Uterus (tissue), 3 donors: ENCODE measurements at regions not wholly inside any gene's neighbourhood (a gene's known extent, or its start where the extent isn't known, plus 50 kb on each side); places are given as distances from the start of the nearest gene placed in this dataset.

Source experiments
- DNase-seq, 2 donors: peaks; one replicate each; pipeline ENCODE4 v3.0.0-alpha.2; 2019 to 2020
- H3K27ac ChIP-seq, 2 donors: fragments of 200-600 bp; sonication (generic); 1 replicate in 1 of 2; 2 replicates in 1 of 2; pipeline ENCODE4 v1.5.1; 2016 to 2018
- H3K27me3 ChIP-seq, 2 donors: fragments of 200-600 bp; sonication (generic); one replicate each; pipeline ENCODE4 v1.5.1; 2018 to 2019; ENCODE audit warnings: control low read depth in 1 of 2
- H3K36me3 ChIP-seq, 2 donors: fragments of 200-600 bp; sonication (generic); one replicate each; pipeline ENCODE4 v1.5.1; 2019; ENCODE audit warnings: control low read depth in 1 of 2
- H3K4me1 ChIP-seq, 2 donors: fragments of 200-600 bp; sonication (generic); one replicate each; pipeline ENCODE4 v1.5.1; 2018 to 2019; ENCODE audit warnings: control low read depth in 1 of 2
- H3K4me3 ChIP-seq, 2 donors: fragments of 200-600 bp; sonication (generic); 1 replicate in 1 of 2; 2 replicates in 1 of 2; pipeline ENCODE4 v1.5.1; 2018 to 2019; ENCODE audit warnings: mild to moderate bottlenecking in 1 of 2
- H3K9me3 ChIP-seq, 2 donors: fragments of 200-600 bp; sonication (generic); one replicate each; pipeline ENCODE4 v1.5.1; 2019; ENCODE audit warnings: control low read depth in 1 of 2
- POLR2A ChIP-seq, 2 donors: fragments of 450-650 bp; IDR thresholded peaks; one replicate each; pipeline ENCODE4 v1.6.1; 2016; ENCODE audit warnings: antibody characterized with exemption in 2 of 2, mild to moderate bottlenecking in 1 of 2, moderate library complexity in 1 of 2
- intact Hi-C: fragments of 100-400 bp; cut with DNase I; formaldehyde crosslinking; loops from one replicate; pipeline ENCODE4 v1.15.1; 2023; ENCODE audit warnings: low total_unique reads
- TF ChIP-seq, protein P1 (sequence below), 4 experiments: fragments of 200-600 bp in 2 of 4; fragments of 450-650 bp in 2 of 4; sonication (generic) in 2 of 4; IDR thresholded peaks; one replicate each; pipeline ENCODE4 v1.5.1; 2016 to 2019; ENCODE audit warnings: antibody characterized with exemption in 4 of 4, mild to moderate bottlenecking in 2 of 4, moderate library complexity in 1 of 4
- donor health status: DM: yes; HTN: yes; CAD: no.

DNA sequence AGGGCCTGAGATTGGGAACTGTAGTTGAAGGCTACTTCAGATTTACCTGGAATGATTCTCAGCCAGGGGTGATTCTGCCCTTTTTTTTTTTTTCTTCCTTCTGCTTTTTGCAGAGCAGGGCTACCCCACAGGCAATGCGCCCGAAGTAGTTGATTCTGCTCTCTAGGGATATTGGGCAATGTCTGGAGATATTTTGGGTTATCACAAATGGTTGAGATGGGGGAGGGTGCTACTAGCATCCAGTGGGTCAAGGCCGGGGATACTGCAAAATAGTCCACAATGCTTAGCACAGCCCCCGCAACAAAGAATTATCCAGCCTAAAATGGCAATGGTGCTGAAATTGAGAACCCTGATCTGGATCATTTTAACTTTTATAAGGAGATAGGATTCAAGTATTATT lies 71.2 kb upstream of the ZMYND8 start:
- no peak overlapping the region for H3K27ac ChIP-seq
- intact Hi-C loops, result no loop called here
- TF ChIP-seq, protein P1, sequence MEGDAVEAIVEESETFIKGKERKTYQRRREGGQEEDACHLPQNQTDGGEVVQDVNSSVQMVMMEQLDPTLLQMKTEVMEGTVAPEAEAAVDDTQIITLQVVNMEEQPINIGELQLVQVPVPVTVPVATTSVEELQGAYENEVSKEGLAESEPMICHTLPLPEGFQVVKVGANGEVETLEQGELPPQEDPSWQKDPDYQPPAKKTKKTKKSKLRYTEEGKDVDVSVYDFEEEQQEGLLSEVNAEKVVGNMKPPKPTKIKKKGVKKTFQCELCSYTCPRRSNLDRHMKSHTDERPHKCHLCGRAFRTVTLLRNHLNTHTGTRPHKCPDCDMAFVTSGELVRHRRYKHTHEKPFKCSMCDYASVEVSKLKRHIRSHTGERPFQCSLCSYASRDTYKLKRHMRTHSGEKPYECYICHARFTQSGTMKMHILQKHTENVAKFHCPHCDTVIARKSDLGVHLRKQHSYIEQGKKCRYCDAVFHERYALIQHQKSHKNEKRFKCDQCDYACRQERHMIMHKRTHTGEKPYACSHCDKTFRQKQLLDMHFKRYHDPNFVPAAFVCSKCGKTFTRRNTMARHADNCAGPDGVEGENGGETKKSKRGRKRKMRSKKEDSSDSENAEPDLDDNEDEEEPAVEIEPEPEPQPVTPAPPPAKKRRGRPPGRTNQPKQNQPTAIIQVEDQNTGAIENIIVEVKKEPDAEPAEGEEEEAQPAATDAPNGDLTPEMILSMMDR (IDR thresholded peaks at IDR 0.05), result no peak
- no peak for TF ChIP-seq POLR2A (IDR thresholded peaks at IDR 0.05)
- no peak for DNase-seq
- no peaks in the 10 kb centered on the region for H3K9me3 ChIP-seq
- no peak overlapping the region for H3K4me3 ChIP-seq
- no peaks in the 10 kb centered on the region for H3K4me1 ChIP-seq
- H3K36me3 ChIP-seq, result no peaks in the 10 kb centered on the region
- no peaks in the 10 kb centered on the region for H3K27me3 ChIP-seq

DNA sequence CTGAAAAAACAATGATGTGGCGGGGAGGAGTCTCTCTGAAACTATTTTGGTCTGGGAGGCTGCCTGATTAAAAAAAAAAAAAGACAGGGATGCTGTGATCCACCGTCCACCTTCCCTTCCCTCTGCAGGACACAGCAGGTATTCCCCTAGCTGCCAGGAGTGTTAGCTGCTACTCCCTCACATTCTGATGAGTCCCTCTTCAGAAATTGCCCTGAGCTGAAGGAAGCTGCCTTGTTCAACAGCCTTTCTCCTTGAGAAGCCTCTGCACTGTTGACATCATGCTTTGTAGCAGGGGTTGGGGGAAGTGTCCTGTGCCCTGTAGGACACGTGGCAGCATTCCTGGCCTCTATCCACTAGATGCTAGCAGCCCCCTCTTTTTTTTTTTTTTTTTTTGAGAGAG lies 71.7 kb upstream of the ZMYND8 start:
- Histone ChIP-seq H3K4me1 (no peaks in the 10 kb centered on the region), H3K9me3 (no peaks in the 10 kb centered on the region), H3K36me3 (no peaks in the 10 kb centered on the region), H3K27me3 (no peaks in the 10 kb centered on the region), H3K4me3 (no peak overlapping the region), H3K27ac (no peak overlapping the region)
- intact Hi-C loops, result no loop called here
- no peak for DNase-seq
- no peak for TF ChIP-seq POLR2A (IDR thresholded peaks at IDR 0.05)
- TF ChIP-seq, protein P1 (IDR thresholded peaks at IDR 0.05), result no peak

DNA sequence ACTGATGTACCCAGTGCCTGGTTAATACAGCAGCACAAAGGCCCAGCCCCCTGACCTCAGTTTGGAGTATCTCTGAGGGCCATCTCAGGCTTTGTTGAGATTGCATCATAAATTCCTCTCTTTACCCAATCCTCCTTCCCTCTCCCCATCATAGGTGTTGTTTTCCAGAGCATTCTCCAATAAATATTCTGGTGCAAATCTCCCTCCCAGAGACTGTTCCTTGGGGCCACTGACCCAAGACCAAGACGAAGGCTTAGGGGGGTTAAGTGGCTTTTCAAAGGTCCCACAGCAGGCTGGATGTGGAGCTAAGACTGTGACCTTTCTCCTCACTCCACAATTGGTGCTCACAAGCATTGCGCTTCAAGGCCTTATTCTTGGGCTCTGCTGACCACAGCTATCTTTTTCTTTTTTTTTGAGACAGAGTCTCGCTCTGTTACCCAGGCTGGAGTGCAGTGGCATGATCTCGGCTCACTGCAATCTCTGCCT lies 72.4 kb upstream of the ZMYND8 start:
- Histone ChIP-seq H3K36me3 (no peaks in the 10 kb centered on the region), H3K27me3 (no peaks in the 10 kb centered on the region), H3K9me3 (no peaks in the 10 kb centered on the region), H3K4me3 (no peak overlapping the region), H3K27ac (no peak overlapping the region), H3K4me1 (no peaks in the 10 kb centered on the region)
- TF ChIP-seq, protein P1 (IDR thresholded peaks at IDR 0.05), result no peak
- no peak for TF ChIP-seq POLR2A (IDR thresholded peaks at IDR 0.05)
- no peak for DNase-seq
- intact Hi-C loops, result no loop called here

DNA sequence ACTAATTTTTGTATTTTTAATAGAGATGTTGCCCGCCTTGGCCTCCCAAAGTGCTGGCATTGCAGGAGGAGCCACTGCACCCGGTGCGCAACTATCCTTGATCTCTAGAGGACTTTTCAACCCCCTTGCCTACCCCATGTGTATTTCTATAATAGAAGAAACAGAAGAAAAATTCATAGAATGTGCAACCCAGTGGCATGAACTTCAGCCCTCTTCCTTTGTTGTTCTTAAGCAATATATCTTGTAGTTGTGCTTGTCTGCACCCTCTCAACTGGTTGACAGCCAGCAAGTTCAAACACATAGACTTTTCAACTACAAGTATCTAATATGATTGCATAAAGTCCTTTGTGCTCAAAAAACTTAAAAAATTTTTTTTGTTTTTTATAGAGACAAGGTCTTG lies 72.3 kb upstream of the NCOA3 start:
- no peaks in the 10 kb centered on the region for H3K36me3 ChIP-seq
- H3K4me1 ChIP-seq, result no peaks in the 10 kb centered on the region
- no peak for DNase-seq
- intact Hi-C loops, result no loop called here
- H3K4me3 ChIP-seq, result no peak overlapping the region
- H3K27ac ChIP-seq, result no peak overlapping the region
- TF ChIP-seq, protein P1 (IDR thresholded peaks at IDR 0.05), result no peak
- no peak for TF ChIP-seq POLR2A (IDR thresholded peaks at IDR 0.05)
- H3K27me3 ChIP-seq, result no peaks in the 10 kb centered on the region
- no peaks in the 10 kb centered on the region for H3K9me3 ChIP-seq

DNA sequence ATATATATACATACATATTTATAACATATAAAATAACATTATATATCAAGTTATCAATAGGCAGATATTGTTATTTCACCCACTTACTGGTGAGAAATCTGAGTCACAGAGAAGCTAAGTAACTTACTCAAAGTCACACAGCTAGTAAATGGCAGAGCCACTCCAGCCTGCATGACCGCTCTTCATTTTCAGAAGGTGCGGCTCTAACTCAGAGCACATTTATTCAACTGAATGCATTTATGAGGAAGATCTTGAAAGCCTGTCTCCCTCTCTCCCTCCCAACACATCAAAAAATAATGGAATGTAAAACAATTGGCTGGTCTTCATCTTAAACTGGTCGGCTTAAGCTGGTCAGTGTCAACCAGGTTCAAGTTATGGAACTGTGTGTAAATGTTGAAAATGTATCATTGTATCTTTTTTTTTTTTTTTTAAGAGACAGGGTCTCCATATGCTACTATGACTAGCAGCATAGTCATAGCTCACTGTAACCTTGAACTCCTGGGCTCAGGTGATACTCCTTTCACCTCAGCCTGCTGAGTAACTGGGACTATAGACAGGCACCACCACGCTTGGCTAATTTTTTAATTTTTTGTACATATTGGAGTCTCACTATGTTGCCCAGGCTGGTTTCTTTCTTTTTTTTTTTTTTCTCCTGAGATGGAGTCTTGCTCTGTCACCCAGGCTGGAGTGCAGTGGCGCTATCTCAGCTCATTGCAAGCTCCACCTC lies 70.7 kb upstream of the NCOA3 start:
- Histone ChIP-seq H3K27ac (no peak overlapping the region), H3K36me3 (no peaks in the 10 kb centered on the region), H3K4me3 (no peak overlapping the region), H3K27me3 (no peaks in the 10 kb centered on the region), H3K4me1 (no peaks in the 10 kb centered on the region), H3K9me3 (no peaks in the 10 kb centered on the region)
- intact Hi-C loops, result no loop called here
- DNase-seq, result no peak
- TF ChIP-seq, protein P1 (IDR thresholded peaks at IDR 0.05), result no peak
- TF ChIP-seq POLR2A (IDR thresholded peaks at IDR 0.05), result no peak
